Ectodermal cell (in vitro differentiated cells): ENCODE measurements at regions not wholly inside any gene's neighbourhood (a gene's known extent, or its start where the extent isn't known, plus 50 kb on each side); places are given as distances from the start of the nearest gene placed in this dataset.

Experiments
- H3K27ac ChIP-seq: 2 replicates; pipeline ENCODE4 v1.7.0; 2013; ENCODE audit warnings: mild to moderate bottlenecking, low read depth, low read length; ENCODE audit not compliant: insufficient read depth, poor library complexity, severe bottlenecking
- H3K27me3 ChIP-seq: 2 replicates; pipeline ENCODE4 v1.7.0; 2013; ENCODE audit warnings: mild to moderate bottlenecking, low read length; ENCODE audit not compliant: insufficient read depth, control insufficient read depth, poor library complexity, severe bottlenecking
- H3K36me3 ChIP-seq: one replicate; pipeline ENCODE4 v1.7.0; 2013; ENCODE audit warnings: low read length; ENCODE audit not compliant: control insufficient read depth, insufficient read depth
- H3K4me1 ChIP-seq: one replicate; pipeline ENCODE4 v1.7.0; 2013; ENCODE audit warnings: low read length; ENCODE audit not compliant: control insufficient read depth, insufficient read depth
- H3K4me3 ChIP-seq: 2 replicates; pipeline ENCODE4 v1.7.0; 2013; ENCODE audit warnings: low read depth, low read length, control low read depth; ENCODE audit not compliant: insufficient read depth
- H3K9me3 ChIP-seq: 2 replicates; pipeline ENCODE4 v1.7.0; 2013; ENCODE audit warnings: mild to moderate bottlenecking, low read length, moderate library complexity; ENCODE audit not compliant: control insufficient read depth
- WGBS, 2 experiments: methylation state at CpG; one replicate each; pipeline ENCODE4 v1.1.7; 2013; ENCODE audit warnings: missing lambda C conversion rate in 2 of 2; 5-methylcytosine and 5-hydroxymethylcytosine counted together

DNA sequence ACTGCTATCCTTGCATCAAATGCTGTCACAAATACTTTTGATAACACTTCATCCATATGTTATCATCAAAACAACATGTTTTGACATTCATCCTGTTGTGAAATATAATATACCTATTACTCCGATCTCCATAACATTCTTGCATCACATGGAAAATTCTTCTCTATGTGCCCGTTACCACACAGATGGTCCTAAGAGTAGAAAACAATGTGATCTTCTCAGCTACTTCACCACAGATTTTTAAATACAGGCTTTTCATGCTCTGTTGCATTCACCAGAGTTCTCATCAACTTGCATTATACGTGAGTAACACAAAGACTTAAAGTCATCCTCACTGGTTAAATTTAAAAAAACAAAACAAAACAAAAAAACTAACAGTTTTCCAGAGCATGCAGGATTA, 1603.3 kb upstream of the ZEB2 start:
- H3K36me3 ChIP-seq = no peaks in the 10 kb centered on the region
- WGBS, 2 experiments = 94 to 96% methylated on average over 3 of the region's 3 CpGs
- no peaks in the 10 kb centered on the region for H3K27me3 ChIP-seq
- H3K27ac ChIP-seq = no peak overlapping the region
- H3K9me3 ChIP-seq = no peaks in the 10 kb centered on the region
- no peak overlapping the region for H3K4me3 ChIP-seq
- H3K4me1 ChIP-seq = no peaks in the 10 kb centered on the region

- H3K9me3 ChIP-seq = no peaks in the 10 kb centered on the region
- 94 to 100% methylated on average over 1 to 2 of the region's 3 CpGs for WGBS, 2 experiments
- no peaks in the 10 kb centered on the region for H3K36me3 ChIP-seq
- H3K4me1 ChIP-seq = no peaks in the 10 kb centered on the region
- H3K4me3 ChIP-seq = no peak overlapping the region
- no peak overlapping the region for H3K27ac ChIP-seq
- H3K27me3 ChIP-seq = no peaks in the 10 kb centered on the region
These were observed 1599.7 kb upstream of the ZEB2 start for GRCh38 chr2:146119586-146119985.

- H3K4me3 ChIP-seq = no peak overlapping the region
- H3K36me3 ChIP-seq = no peaks in the 10 kb centered on the region
- no peaks in the 10 kb centered on the region for H3K4me1 ChIP-seq
- 73 to 100% methylated on average over 1 of the region's 3 CpGs for WGBS, 2 experiments
- H3K27ac ChIP-seq = no peak overlapping the region
- no peaks in the 10 kb centered on the region for H3K9me3 ChIP-seq
- H3K27me3 ChIP-seq = no peaks in the 10 kb centered on the region
These were observed 1589.1 kb upstream of the ZEB2 start for GRCh38 chr2:146108993-146109392.

DNA sequence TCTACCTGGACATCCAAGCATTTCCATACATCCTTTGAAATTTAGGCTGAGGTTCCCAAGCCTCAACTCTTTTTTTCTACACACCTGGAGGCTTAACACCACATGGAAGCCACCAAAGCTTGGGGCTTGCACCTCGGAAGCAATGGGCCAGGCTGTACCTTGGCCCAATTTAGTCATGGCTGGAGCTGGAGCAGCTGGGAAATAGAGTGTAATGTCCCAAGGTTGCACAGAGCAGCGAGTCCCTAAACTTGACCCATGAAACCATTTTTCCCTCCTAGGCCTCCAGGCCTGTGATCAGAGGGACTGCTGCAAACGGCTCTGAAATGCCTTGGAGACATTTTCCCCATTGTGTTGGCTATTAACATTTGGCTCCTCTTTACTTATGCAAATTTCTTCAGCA, 1574.3 kb upstream of the ZEB2 start:
- no peak overlapping the region for H3K4me3 ChIP-seq
- WGBS, 2 experiments = 85 to 94% methylated on average over 3 of the region's 3 CpGs
- no peaks in the 10 kb centered on the region for H3K4me1 ChIP-seq
- no peaks in the 10 kb centered on the region for H3K9me3 ChIP-seq
- no peaks in the 10 kb centered on the region for H3K36me3 ChIP-seq
- no peak overlapping the region for H3K27ac ChIP-seq
- no peaks in the 10 kb centered on the region for H3K27me3 ChIP-seq

GRCh38 chr2:146081459-146081858, 1561.5 kb upstream of the ZEB2 start:
- Histone ChIP-seq H3K36me3 (no peaks in the 10 kb centered on the region), H3K27me3 (no peaks in the 10 kb centered on the region), H3K4me3 (no peak overlapping the region), H3K27ac (no peak overlapping the region), H3K4me1 (no peaks in the 10 kb centered on the region), H3K9me3 (no peaks in the 10 kb centered on the region)
- no CpG with 5 or more reads among the region's 1 CpG for WGBS, 2 experiments

DNA sequence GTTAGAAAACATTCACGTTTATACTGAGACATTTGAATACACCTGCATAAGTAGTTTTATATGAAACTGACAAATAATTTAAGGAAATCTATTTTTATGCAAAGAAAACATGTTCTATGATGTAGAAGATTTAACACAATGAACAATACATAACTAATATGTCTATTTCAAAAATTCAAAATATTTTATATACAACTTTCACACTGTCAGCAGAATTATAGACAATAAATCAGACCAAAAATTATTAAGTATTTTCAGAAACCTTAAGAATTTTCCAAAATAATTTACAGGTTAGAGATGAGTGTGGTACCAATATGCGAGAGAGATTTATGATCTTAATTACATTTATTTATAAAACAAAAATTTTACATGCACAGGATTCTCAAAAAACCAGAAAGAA, 1561.0 kb upstream of the ZEB2 start:
- no CpG with 5 or more reads among the region's 2 CpGs for WGBS, 2 experiments
- no peak overlapping the region for H3K27ac ChIP-seq
- no peaks in the 10 kb centered on the region for H3K9me3 ChIP-seq
- H3K27me3 ChIP-seq = no peaks in the 10 kb centered on the region
- no peaks in the 10 kb centered on the region for H3K4me1 ChIP-seq
- H3K4me3 ChIP-seq = no peak overlapping the region
- H3K36me3 ChIP-seq = no peaks in the 10 kb centered on the region

DNA sequence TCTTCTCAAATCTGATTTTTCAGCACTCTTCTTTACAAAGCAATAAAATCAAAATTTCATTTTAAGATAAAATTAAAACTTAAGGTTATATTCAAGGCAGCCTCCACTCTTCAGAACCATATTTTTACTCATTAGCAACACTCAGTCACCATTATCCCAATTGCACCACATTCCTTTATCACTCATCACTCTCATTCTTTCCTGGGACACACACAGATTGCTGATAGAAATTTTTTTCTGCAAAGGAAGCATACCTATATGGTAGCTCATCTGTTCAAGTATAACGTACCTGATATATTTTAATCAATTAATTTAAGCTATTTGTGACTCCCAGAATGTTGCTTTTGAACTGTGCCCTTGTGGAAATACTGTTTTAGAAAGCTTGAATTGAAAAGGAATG, 1559.3 kb upstream of the ZEB2 start:
- Histone ChIP-seq H3K27me3 (no peaks in the 10 kb centered on the region), H3K36me3 (no peaks in the 10 kb centered on the region), H3K9me3 (no peaks in the 10 kb centered on the region), H3K27ac (no peak overlapping the region), H3K4me1 (no peaks in the 10 kb centered on the region), H3K4me3 (no peak overlapping the region)
- no CpG with 5 or more reads among the region's 1 CpG for WGBS, 2 experiments

- no peak overlapping the region for H3K4me3 ChIP-seq
- no peaks in the 10 kb centered on the region for H3K4me1 ChIP-seq
- H3K36me3 ChIP-seq = no peaks in the 10 kb centered on the region
- H3K27me3 ChIP-seq = no peaks in the 10 kb centered on the region
- 100% methylated on average over 1 of the region's 1 CpG for WGBS, 2 experiments
- H3K9me3 ChIP-seq = no peaks in the 10 kb centered on the region
- H3K27ac ChIP-seq = no peak overlapping the region
These were observed 1557.2 kb upstream of the ZEB2 start for GRCh38 chr2:146077156-146077555.

GRCh38 chr2:146068051-146068450, 1548.1 kb upstream of the ZEB2 start:
- Histone ChIP-seq H3K9me3 (no peaks in the 10 kb centered on the region), H3K27ac (no peak overlapping the region), H3K4me3 (no peak overlapping the region), H3K36me3 (no peaks in the 10 kb centered on the region), H3K27me3 (no peaks in the 10 kb centered on the region), H3K4me1 (no peaks in the 10 kb centered on the region)

- H3K27me3 ChIP-seq = no peaks in the 10 kb centered on the region
- 83 to 91% methylated on average over 1 of the region's 1 CpG for WGBS, 2 experiments
- no peak overlapping the region for H3K27ac ChIP-seq
- no peaks in the 10 kb centered on the region for H3K9me3 ChIP-seq
- no peak overlapping the region for H3K4me3 ChIP-seq
- H3K36me3 ChIP-seq = no peaks in the 10 kb centered on the region
- no peaks in the 10 kb centered on the region for H3K4me1 ChIP-seq
These were observed 1528.2 kb upstream of the ZEB2 start for GRCh38 chr2:146048141-146048540.

- 33 to 36% methylated on average over 7 to 8 of the region's 8 CpGs for WGBS, 2 experiments
- H3K4me3 ChIP-seq = no peak overlapping the region
These were observed 1521.5 kb upstream of the ZEB2 start for GRCh38 chr2:146041274-146041910.

More at GRCh38 chr2:146041274-146041910, 1521.5 kb upstream of the ZEB2 start:
- H3K27me3 ChIP-seq = no peaks in the 10 kb centered on the region
- H3K4me1 ChIP-seq = peaks cover 3% of the 10 kb centered on the region
- H3K27ac ChIP-seq = no peak overlapping the region
- no peaks in the 10 kb centered on the region for H3K9me3 ChIP-seq
- no peaks in the 10 kb centered on the region for H3K36me3 ChIP-seq
